ENCODE measurements at regions not wholly inside any gene's neighbourhood (a gene's known extent, or its start where the extent isn't known, plus 50 kb on each side); places are given as distances from the start of the nearest gene placed in this dataset.
"Not testable (repeated sequence)": the region's sequence is repeated elsewhere in the genome, so short reads cannot be mapped to it uniquely, and the experiment has no call there.

DNA sequence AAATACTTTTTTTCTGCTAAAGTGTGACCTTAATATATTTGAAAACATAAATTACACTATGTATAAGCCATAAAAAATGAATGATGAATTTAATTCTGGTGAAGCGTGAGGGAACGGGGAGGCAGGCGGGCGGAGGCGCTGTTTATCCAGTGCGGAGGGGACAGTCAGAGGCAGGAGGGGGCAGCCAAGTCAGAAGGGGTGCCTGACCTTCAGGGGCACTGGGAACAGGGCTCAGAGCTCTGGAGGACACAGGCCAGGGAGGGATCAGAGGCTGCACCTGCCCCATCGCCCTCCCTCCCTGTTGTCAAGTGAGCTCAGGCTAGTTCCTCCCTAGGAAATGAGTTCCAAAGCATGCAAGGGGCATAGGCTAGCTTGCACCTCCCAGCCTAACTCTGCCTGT, 82.0 kb upstream of the CASZ1 start:
- H3K27me3 ChIP-seq: no peaks in the 10 kb centered on the region
- no peak for DNase-seq (ENCODE audit: low spot score in 2 of 2)
- no peak overlapping the region for H3K27ac ChIP-seq
- intact Hi-C loops (cut with DNase I): no loop called here
- no peak overlapping the region for H3K4me3 ChIP-seq
- no peaks in the 10 kb centered on the region for H3K4me1 ChIP-seq
- H3K36me3 ChIP-seq: no peaks in the 10 kb centered on the region
- H3K9me3 ChIP-seq: no peaks in the 10 kb centered on the region
- TF ChIP-seq, protein P1, sequence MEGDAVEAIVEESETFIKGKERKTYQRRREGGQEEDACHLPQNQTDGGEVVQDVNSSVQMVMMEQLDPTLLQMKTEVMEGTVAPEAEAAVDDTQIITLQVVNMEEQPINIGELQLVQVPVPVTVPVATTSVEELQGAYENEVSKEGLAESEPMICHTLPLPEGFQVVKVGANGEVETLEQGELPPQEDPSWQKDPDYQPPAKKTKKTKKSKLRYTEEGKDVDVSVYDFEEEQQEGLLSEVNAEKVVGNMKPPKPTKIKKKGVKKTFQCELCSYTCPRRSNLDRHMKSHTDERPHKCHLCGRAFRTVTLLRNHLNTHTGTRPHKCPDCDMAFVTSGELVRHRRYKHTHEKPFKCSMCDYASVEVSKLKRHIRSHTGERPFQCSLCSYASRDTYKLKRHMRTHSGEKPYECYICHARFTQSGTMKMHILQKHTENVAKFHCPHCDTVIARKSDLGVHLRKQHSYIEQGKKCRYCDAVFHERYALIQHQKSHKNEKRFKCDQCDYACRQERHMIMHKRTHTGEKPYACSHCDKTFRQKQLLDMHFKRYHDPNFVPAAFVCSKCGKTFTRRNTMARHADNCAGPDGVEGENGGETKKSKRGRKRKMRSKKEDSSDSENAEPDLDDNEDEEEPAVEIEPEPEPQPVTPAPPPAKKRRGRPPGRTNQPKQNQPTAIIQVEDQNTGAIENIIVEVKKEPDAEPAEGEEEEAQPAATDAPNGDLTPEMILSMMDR (IDR thresholded peaks at IDR 0.05): no peak

DNA sequence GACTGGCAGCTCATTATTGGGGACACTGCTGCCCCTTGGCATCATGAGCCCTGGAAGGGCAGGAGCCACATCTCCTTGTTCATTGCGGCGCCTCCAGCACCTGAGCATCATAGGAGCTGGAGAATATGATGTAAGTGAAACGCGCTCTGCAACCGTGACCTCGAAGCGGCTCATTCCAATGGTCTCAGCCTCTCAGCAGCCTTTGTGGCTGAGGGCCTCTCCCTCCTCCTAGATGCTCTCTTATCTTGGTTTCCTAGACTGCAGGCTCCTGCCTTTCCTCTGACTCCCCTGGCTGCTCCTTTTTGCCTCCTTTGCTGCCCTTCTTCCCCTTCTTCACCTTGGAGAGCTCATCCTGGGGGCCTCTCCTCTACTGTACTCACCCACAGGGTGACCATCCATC, 83.6 kb upstream of the CASZ1 start:
- no peak for DNase-seq (ENCODE audit: low spot score in 2 of 2)
- intact Hi-C loops (cut with DNase I): no loop called here
- H3K4me3 ChIP-seq: no peak overlapping the region
- TF ChIP-seq, protein P1 (IDR thresholded peaks at IDR 0.05): no peak
- H3K4me1 ChIP-seq: no peaks in the 10 kb centered on the region
- H3K9me3 ChIP-seq: no peaks in the 10 kb centered on the region
- H3K27me3 ChIP-seq: no peaks in the 10 kb centered on the region
- H3K27ac ChIP-seq: no peak overlapping the region
- H3K36me3 ChIP-seq: no peaks in the 10 kb centered on the region

DNA sequence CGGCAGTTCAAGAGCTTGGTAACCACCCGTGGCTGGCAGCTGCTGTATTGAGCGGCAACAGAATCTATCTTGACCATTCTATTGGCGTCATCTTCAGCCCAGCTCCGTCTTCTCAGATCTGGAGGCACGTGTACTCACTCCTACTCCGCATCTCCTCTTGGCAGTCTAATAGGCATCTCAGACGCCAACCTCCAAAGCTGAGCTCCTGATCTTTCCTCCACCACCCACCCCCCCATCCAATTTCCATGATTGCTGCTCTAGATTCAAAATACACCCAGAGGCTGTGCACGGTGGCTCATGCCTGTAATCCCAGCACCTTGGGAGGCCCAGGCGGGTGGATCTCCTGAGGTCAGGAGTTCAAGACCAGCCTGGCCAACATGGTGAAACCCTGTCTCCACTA, 84.6 kb upstream of the CASZ1 start:
- Histone ChIP-seq H3K36me3 (no peaks in the 10 kb centered on the region), H3K27me3 (no peaks in the 10 kb centered on the region), H3K4me1 (no peaks in the 10 kb centered on the region), H3K27ac (no peak overlapping the region), H3K4me3 (no peak overlapping the region), H3K9me3 (no peaks in the 10 kb centered on the region)
- intact Hi-C loops (cut with DNase I): no loop called here
- no peak for DNase-seq (ENCODE audit: low spot score in 2 of 2)
- TF ChIP-seq, protein P1 (IDR thresholded peaks at IDR 0.05): no peak

DNA sequence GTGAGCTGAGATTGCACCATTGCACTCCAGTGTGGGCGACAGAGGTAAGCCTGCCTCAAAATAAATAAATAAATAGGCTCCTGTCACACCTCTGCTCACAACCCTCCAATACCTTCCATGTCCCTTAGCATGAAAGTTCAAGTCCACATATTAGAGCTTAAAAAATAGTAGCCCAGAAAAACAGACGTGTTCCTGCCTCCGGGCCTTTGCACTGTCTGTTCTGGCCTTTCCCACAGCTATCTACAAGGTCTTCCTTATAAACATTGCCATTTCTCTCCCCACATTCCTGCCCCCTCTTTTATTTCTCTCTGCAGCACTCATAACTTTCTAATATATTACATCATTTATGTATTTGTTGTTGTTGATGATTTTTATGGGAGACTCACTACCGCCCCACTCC, 85.6 kb upstream of the CASZ1 start:
- Histone ChIP-seq H3K9me3 (no peaks in the 10 kb centered on the region), H3K4me3 (no peak overlapping the region), H3K27me3 (no peaks in the 10 kb centered on the region), H3K36me3 (no peaks in the 10 kb centered on the region), H3K27ac (no peak overlapping the region), H3K4me1 (no peaks in the 10 kb centered on the region)
- intact Hi-C loops (cut with DNase I): no loop called here
- TF ChIP-seq, protein P1 (IDR thresholded peaks at IDR 0.05): no peak
- DNase-seq (ENCODE audit: low spot score in 2 of 2): no peak

DNA sequence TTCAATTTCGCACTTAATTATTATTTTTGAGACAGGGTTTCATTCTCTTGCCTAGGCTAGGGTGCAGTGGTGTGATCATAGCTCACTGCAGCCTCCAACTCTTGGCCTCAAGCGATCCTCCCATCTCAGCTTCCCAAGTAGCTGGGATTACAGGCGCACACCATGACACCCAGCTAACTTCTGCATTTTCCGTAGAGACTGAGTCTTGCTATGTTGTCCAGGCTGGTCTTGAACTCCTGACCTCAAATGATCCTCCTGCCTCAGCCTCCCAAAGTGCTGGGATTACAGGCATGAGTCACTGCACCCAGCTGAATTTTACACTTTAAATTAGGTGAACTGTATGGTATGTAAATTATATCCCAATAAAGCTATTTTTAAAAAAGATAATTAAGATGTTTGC, 90.6 kb upstream of the CASZ1 start:
- H3K9me3 ChIP-seq; H3K27me3 ChIP-seq; DNase-seq (ENCODE audit: low spot score in 2 of 2); H3K4me1 ChIP-seq; intact Hi-C loops (cut with DNase I); H3K27ac ChIP-seq; H3K4me3 ChIP-seq; H3K36me3 ChIP-seq: not testable (repeated sequence)

DNA sequence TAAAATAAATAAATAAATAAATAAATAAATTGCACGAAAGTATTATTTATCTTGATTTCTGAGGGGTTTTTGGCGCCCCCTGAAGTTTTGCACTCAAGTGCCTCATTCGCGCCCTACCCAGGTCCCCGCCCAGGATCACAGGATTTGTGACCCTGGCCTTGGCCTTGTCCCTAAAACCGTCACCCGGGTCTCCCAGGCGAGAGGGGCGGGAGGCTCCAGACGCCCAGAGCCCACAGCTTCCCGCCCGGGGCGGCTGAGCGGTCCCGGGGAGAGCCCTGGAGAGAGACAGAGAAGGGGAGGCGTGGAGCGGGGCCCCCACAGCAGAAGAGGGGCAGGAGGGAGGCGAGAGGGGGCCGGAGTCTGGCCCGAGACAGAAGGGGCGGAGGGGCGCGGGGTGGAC, 91.8 kb upstream of the CASZ1 start:
- H3K27me3 ChIP-seq: no peaks in the 10 kb centered on the region
- DNase-seq (ENCODE audit: low spot score in 2 of 2): no peak

More for the DNA sequence above, 91.8 kb upstream of the CASZ1 start:
- H3K4me3 ChIP-seq: no peak overlapping the region
- intact Hi-C loops (cut with DNase I): no loop called here
- TF ChIP-seq, protein P1 (IDR thresholded peaks at IDR 0.05): no peak
- H3K27ac ChIP-seq: no peak overlapping the region
- no peaks in the 10 kb centered on the region for H3K9me3 ChIP-seq
- no peaks in the 10 kb centered on the region for H3K4me1 ChIP-seq
- no peaks in the 10 kb centered on the region for H3K36me3 ChIP-seq
